Large intestine (tissue), 3 donors: ENCODE measurements at regions not wholly inside any gene's neighbourhood (a gene's known extent, or its start where the extent isn't known, plus 50 kb on each side); places are given as distances from the start of the nearest gene placed in this dataset.

Experiments used
- DNase-seq, 2 donors: peaks; one replicate each; pipeline versions ENCODE4 v3.0.0 to v3.0.0-alpha.2; 2013
- H3K27ac ChIP-seq: one replicate; pipeline ENCODE4 v1.5.1; 2013; ENCODE audit warnings: low read length
- H3K27me3 ChIP-seq: 2 replicates; pipeline ENCODE4 v1.6.1; 2013; ENCODE audit warnings: low read length; ENCODE audit not compliant: control insufficient read depth, insufficient read depth
- H3K36me3 ChIP-seq: 2 replicates; pipeline ENCODE4 v1.6.1; 2013; ENCODE audit warnings: low read length; ENCODE audit not compliant: control insufficient read depth, insufficient read depth
- H3K4me1 ChIP-seq: one replicate; pipeline ENCODE4 v1.6.1; 2013; ENCODE audit warnings: low read length; ENCODE audit not compliant: control insufficient read depth, insufficient read depth
- H3K4me3 ChIP-seq: one replicate; pipeline ENCODE4 v1.5.1; 2013; ENCODE audit warnings: low read length
- H3K9me3 ChIP-seq: one replicate; pipeline ENCODE4 v1.6.1; 2013; ENCODE audit warnings: mild to moderate bottlenecking, low read depth, low read length, moderate library complexity; ENCODE audit not compliant: control insufficient read depth
- WGBS: methylation state at CpG from one replicate; pipeline ENCODE4 v1.1.5; 2013; ENCODE audit warnings: low lambda C conversion rate; ENCODE audit not compliant: insufficient coverage; 5-methylcytosine and 5-hydroxymethylcytosine counted together

DNA sequence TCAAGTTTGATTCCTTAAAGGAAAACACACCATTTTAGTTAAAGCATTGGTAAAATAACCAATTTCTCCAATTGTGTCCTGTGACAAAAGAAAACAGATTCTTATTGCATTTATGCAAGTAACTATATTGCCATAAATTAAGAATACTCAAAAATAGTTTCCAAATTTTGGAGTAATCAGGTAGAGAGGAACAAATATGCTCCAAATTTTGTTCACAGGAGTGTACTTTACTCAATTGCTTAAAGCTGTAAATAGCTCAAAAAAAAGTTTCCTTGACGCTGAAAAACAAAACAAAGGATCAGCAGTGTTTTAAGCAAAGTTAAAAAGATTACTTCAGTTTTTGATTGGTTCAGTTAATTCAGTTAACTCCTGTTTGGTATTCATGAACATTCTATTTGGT, 52.2 kb upstream of the INHBA start:
- WGBS = 80% methylated on average over 1 of the region's 1 CpG
- Histone ChIP-seq H3K4me3 (no peak overlapping the region), H3K36me3 (no peaks in the 10 kb centered on the region), H3K9me3 (no peaks in the 10 kb centered on the region), H3K4me1 (no peaks in the 10 kb centered on the region), H3K27me3 (no peaks in the 10 kb centered on the region), H3K27ac (no peak overlapping the region)
- DNase-seq = no peak

GRCh38 chr7:41754046-41754445, 51.2 kb upstream of the INHBA start:
- Histone ChIP-seq H3K36me3 (no peaks in the 10 kb centered on the region), H3K4me1 (no peaks in the 10 kb centered on the region), H3K27me3 (no peaks in the 10 kb centered on the region), H3K27ac (no peak overlapping the region), H3K4me3 (no peak overlapping the region), H3K9me3 (no peaks in the 10 kb centered on the region)
- no peak for DNase-seq
